Aorta (tissue), 5 donors: ENCODE measurements at regions not wholly inside any gene's neighbourhood (a gene's known extent, or its start where the extent isn't known, plus 50 kb on each side); places are given as distances from the start of the nearest gene placed in this dataset.
"Not testable (repeated sequence)": the region's sequence is repeated elsewhere in the genome, so short reads cannot be mapped to it uniquely, and the experiment has no call there.

Experiments
- ATAC-seq: fragments of 200-7000 bp; cut with Tn5 transposase; one replicate; pipeline ENCODE4 v1.9.1; 2022; ENCODE audit warnings: moderate library complexity; ENCODE audit not compliant: low FRiP score
- DNase-seq, 2 donors: peaks; one replicate each; pipeline ENCODE4 v3.0.0-alpha.2; 2020
- H3K27ac ChIP-seq, 2 donors: one replicate each; pipeline ENCODE4 v1.5.1; 2013; ENCODE audit warnings: low read length in 2 of 2, mild to moderate bottlenecking in 2 of 2, moderate library complexity in 2 of 2, control low read depth in 1 of 2, inconsistent platforms in 1 of 2, low read depth in 1 of 2
- H3K27me3 ChIP-seq, 2 donors: one replicate each; pipeline ENCODE4 v1.6.1; 2013; ENCODE audit warnings: control low read depth in 1 of 2, low read length in 1 of 2, mild to moderate bottlenecking in 1 of 2, moderate library complexity in 1 of 2; ENCODE audit not compliant: insufficient read depth in 2 of 2, control insufficient read depth in 1 of 2
- H3K36me3 ChIP-seq, 2 donors: one replicate each; pipeline ENCODE4 v1.6.1; 2013; ENCODE audit warnings: control low read depth in 1 of 2, low read length in 1 of 2, mild to moderate bottlenecking in 1 of 2; ENCODE audit not compliant: insufficient read depth in 2 of 2, control insufficient read depth in 1 of 2
- H3K4me1 ChIP-seq, 2 donors: one replicate each; pipeline ENCODE4 v1.6.1; 2013; ENCODE audit warnings: low read length in 2 of 2, control low read depth in 1 of 2, mild to moderate bottlenecking in 1 of 2, moderate library complexity in 1 of 2; ENCODE audit not compliant: insufficient read depth in 2 of 2, control insufficient read depth in 1 of 2
- H3K4me3 ChIP-seq, 2 donors: one replicate each; pipeline ENCODE4 v1.5.1; 2013; ENCODE audit warnings: low read length in 2 of 2, control low read depth in 1 of 2, mild to moderate bottlenecking in 1 of 2
- H3K9me3 ChIP-seq: one replicate; pipeline ENCODE4 v1.6.1; 2013; ENCODE audit warnings: mild to moderate bottlenecking, low read length; ENCODE audit not compliant: control insufficient read depth
- WGBS, 2 donors: extraction: QIAGEN DNeasy Blood & Tissue Kit; methylation state at CpG; one replicate each; pipeline ENCODE4 v1.1.7; 2013; 5-methylcytosine and 5-hydroxymethylcytosine counted together
- intact Hi-C, 2 donors: fragments of 100-400 bp; cut with DNase I; formaldehyde crosslinking; loops; one replicate each; pipeline versions ENCODE4 v1.14.2 to v1.15.0; 2022
- donor health status: healthy with polysubstance abuse.
- donor health status: Bipolar disorder and iron deficiency.
- donor health status: DM: no; HTN: no; CAD: no.
- donor health status: DM: no; HTN: no; CAD: no.
- donor health status: DM: yes; HTN: yes; CAD: no.

GRCh38 chr4:38338939-38339338, 325.1 kb upstream of the KLF3 start:
- H3K27ac ChIP-seq, H3K4me3 ChIP-seq, H3K27me3 ChIP-seq, H3K9me3 ChIP-seq, H3K4me1 ChIP-seq, DNase-seq, ATAC-seq, intact Hi-C loops, H3K36me3 ChIP-seq: not testable (repeated sequence)
- 83 to 92% methylated on average over 1 of the region's 1 CpG for WGBS, 2 donors

- H3K9me3 ChIP-seq = peaks cover 2% of the 10 kb centered on the region
- no peak overlapping the region for H3K4me3 ChIP-seq
- H3K36me3 ChIP-seq = no peaks in the 10 kb centered on the region
- no peak for ATAC-seq
- H3K4me1 ChIP-seq = no peaks in the 10 kb centered on the region
- 80 to 82% methylated on average over 2 of the region's 2 CpGs for WGBS, 2 donors
- intact Hi-C loops = no loop called here
- no peaks in the 10 kb centered on the region for H3K27me3 ChIP-seq
- no peak for DNase-seq
- no peak overlapping the region for H3K27ac ChIP-seq
Measured at GRCh38 chr4:38343608-38344007, 320.4 kb upstream of the KLF3 start.

- DNase-seq = no peak
- WGBS, 2 donors = 68 to 75% methylated on average over 1 of the region's 1 CpG
Measured at GRCh38 chr4:38344929-38345328, 319.1 kb upstream of the KLF3 start.

GRCh38 chr4:38347251-38347650, 316.7 kb upstream of the KLF3 start:
- H3K27ac ChIP-seq = no peak overlapping the region
- peaks cover 4% of the 10 kb centered on the region for H3K9me3 ChIP-seq
- WGBS, 2 donors = 69 to 88% methylated on average over 3 of the region's 3 CpGs
- no peaks in the 10 kb centered on the region for H3K27me3 ChIP-seq
- no peaks in the 10 kb centered on the region for H3K4me1 ChIP-seq
- intact Hi-C loops = no loop called here
- no peaks in the 10 kb centered on the region for H3K36me3 ChIP-seq
- ATAC-seq (no peak), DNase-seq (no peak)
- no peak overlapping the region for H3K4me3 ChIP-seq

More at GRCh38 chr4:38344929-38345328, 319.1 kb upstream of the KLF3 start:
- no peaks in the 10 kb centered on the region for H3K27me3 ChIP-seq
- peaks cover 4% of the 10 kb centered on the region for H3K9me3 ChIP-seq
- no peak overlapping the region for H3K27ac ChIP-seq
- no peak for ATAC-seq
- no peaks in the 10 kb centered on the region for H3K4me1 ChIP-seq
- no peaks in the 10 kb centered on the region for H3K36me3 ChIP-seq
- intact Hi-C loops = no loop called here
- H3K4me3 ChIP-seq = no peak overlapping the region

GRCh38 chr4:38354421-38354820, 309.6 kb upstream of the KLF3 start:
- intact Hi-C loops = no loop called here
- H3K9me3 ChIP-seq = no peaks in the 10 kb centered on the region
- ATAC-seq (no peak), DNase-seq (no peak)
- 97 to 98% methylated on average over 1 of the region's 1 CpG for WGBS, 2 donors
- H3K27ac ChIP-seq = no peak overlapping the region
- H3K27me3 ChIP-seq = no peaks in the 10 kb centered on the region
- H3K4me3 ChIP-seq = no peak overlapping the region
- no peaks in the 10 kb centered on the region for H3K4me1 ChIP-seq
- H3K36me3 ChIP-seq = no peaks in the 10 kb centered on the region

- Histone ChIP-seq H3K4me3 (no peak overlapping the region), H3K4me1 (no peaks in the 10 kb centered on the region), H3K36me3 (no peaks in the 10 kb centered on the region), H3K27me3 (no peaks in the 10 kb centered on the region), H3K9me3 (no peaks in the 10 kb centered on the region), H3K27ac (no peak overlapping the region)
- DNase-seq (no peak), ATAC-seq (no peak)
- WGBS, 2 donors = 92% methylated on average over 5 of the region's 5 CpGs
- intact Hi-C loops = no loop called here
Measured at GRCh38 chr4:38354872-38355271, 309.1 kb upstream of the KLF3 start.

GRCh38 chr4:38356686-38357085, 307.3 kb upstream of the KLF3 start:
- Histone ChIP-seq H3K27ac (no peak overlapping the region), H3K36me3 (no peaks in the 10 kb centered on the region), H3K27me3 (no peaks in the 10 kb centered on the region), H3K4me3 (no peak overlapping the region), H3K9me3 (no peaks in the 10 kb centered on the region), H3K4me1 (no peaks in the 10 kb centered on the region)
- ATAC-seq = no peak
- intact Hi-C loops = no loop called here
- DNase-seq = no peak

- Histone ChIP-seq H3K4me1 (no peaks in the 10 kb centered on the region), H3K9me3 (no peaks in the 10 kb centered on the region), H3K4me3 (no peak overlapping the region), H3K27ac (no peak overlapping the region), H3K27me3 (no peaks in the 10 kb centered on the region), H3K36me3 (no peaks in the 10 kb centered on the region)
- ATAC-seq = no peak
- intact Hi-C loops = no loop called here
- no peak for DNase-seq
- WGBS, 2 donors = 97 to 98% methylated on average over 6 of the region's 6 CpGs
Measured at GRCh38 chr4:38357546-38357945, 306.5 kb upstream of the KLF3 start.

GRCh38 chr4:38359113-38359512, 304.9 kb upstream of the KLF3 start:
- Histone ChIP-seq H3K4me3 (no peak overlapping the region), H3K4me1 (no peaks in the 10 kb centered on the region), H3K36me3 (no peaks in the 10 kb centered on the region), H3K9me3 (no peaks in the 10 kb centered on the region), H3K27ac (no peak overlapping the region), H3K27me3 (no peaks in the 10 kb centered on the region)
- DNase-seq (no peak), ATAC-seq (no peak)
- 97 to 99% methylated on average over 2 of the region's 2 CpGs for WGBS, 2 donors
- intact Hi-C loops = no loop called here
